H1 (cell line): ENCODE measurements at regions not wholly inside any gene's neighbourhood (a gene's known extent, or its start where the extent isn't known, plus 50 kb on each side); places are given as distances from the start of the nearest gene placed in this dataset.

Experiments used
- CTCF ChIA-PET: fragments of 300-600 bp; sonication (Branson Sonifier 250); formaldehyde crosslinking; loops from one replicate; lab custom pipeline; 2021; ENCODE audit not compliant: partially characterized antibody; lab: Charles Lee
- POLR2A ChIA-PET: fragments of 300-600 bp; sonication (Branson Sonifier 250); formaldehyde crosslinking; loops from one replicate; lab custom pipeline; 2021; ENCODE audit warnings: inconsistent platforms; ENCODE audit not compliant: partially characterized antibody; lab: Charles Lee
- DNase-seq, 2 experiments: peaks; one replicate each; pipeline versions ENCODE4 v3.0.0 to v3.0.0-alpha.2; 2010 to 2022; ENCODE audit warnings: low spot score in 2 of 2, low read depth in 1 of 2, mixed read lengths in 1 of 2
- FAIRE-seq: peaks from 2 replicates; lab custom pipeline; 2011; peaks lifted over from hg19 to GRCh38; lab: Jason Lieb, UNC
- H2AFZ ChIP-seq: 2 replicates; pipeline ENCODE4 v1.8.1; 2012; ENCODE audit warnings: low read length, inconsistent platforms
- H2AK5ac ChIP-seq: 2 replicates; pipeline ENCODE4 v1.6.1; 2013; ENCODE audit warnings: low read depth, low read length
- H2BK120ac ChIP-seq: replicated peaks from 2 replicates; pipeline ENCODE3; 2013; ENCODE audit warnings: low read depth, low read length, inconsistent platforms
- H2BK12ac ChIP-seq: 2 replicates; pipeline ENCODE4 v1.6.1; 2013; ENCODE audit warnings: low read depth, low read length
- H2BK15ac ChIP-seq: 2 replicates; pipeline ENCODE4 v1.6.1; 2013; ENCODE audit warnings: low read length
- H2BK20ac ChIP-seq: 2 replicates; pipeline ENCODE4 v1.6.1; 2013; ENCODE audit warnings: low read length
- H2BK5ac ChIP-seq: 2 replicates; pipeline ENCODE4 v1.6.1; 2013; ENCODE audit warnings: low read depth, low read length
- H3K14ac ChIP-seq: 2 replicates; pipeline ENCODE4 v1.6.1; 2013; ENCODE audit warnings: inconsistent platforms; ENCODE audit not compliant: insufficient read length
- H3K18ac ChIP-seq: 2 replicates; pipeline ENCODE4 v1.6.1; 2013; ENCODE audit warnings: low read length; ENCODE audit errors: extremely low read depth
- H3K23ac ChIP-seq: 2 replicates; pipeline ENCODE4 v1.6.1; 2013; ENCODE audit warnings: inconsistent platforms; ENCODE audit not compliant: insufficient read length
- H3K23me2 ChIP-seq: 2 replicates; pipeline ENCODE4 v1.6.1; 2013; ENCODE audit warnings: low read depth, low read length
- H3K27ac ChIP-seq: 2 replicates; pipeline ENCODE4 v1.6.1; 2011; ENCODE audit warnings: low read depth, low read length, inconsistent platforms
- H3K27me3 ChIP-seq, 4 experiments: replicated peaks in 1 of 4; 1 replicate in 1 of 4; 2 replicates in 3 of 4; pipeline versions ENCODE4 v1.6.1 to v1.8.1; 2011 to 2013; ENCODE audit warnings: low read length in 3 of 4, mild to moderate bottlenecking in 3 of 4, inconsistent platforms in 2 of 4, mixed read lengths in 2 of 4, moderate library complexity in 1 of 4; ENCODE audit not compliant: control insufficient read depth in 3 of 4, insufficient read depth in 3 of 4; ENCODE audit errors: extremely low read depth in 1 of 4
- H3K36me3 ChIP-seq, 4 experiments: 2 replicates each; pipeline versions ENCODE4 v1.6.1 to v1.8.1; 2011 to 2013; ENCODE audit warnings: mild to moderate bottlenecking in 4 of 4, low read length in 3 of 4, moderate library complexity in 2 of 4, control low read depth in 1 of 4, inconsistent platforms in 1 of 4; ENCODE audit not compliant: insufficient read depth in 4 of 4, control insufficient read depth in 2 of 4
- H3K4ac ChIP-seq: replicated peaks from 2 replicates; pipeline ENCODE3; 2013; ENCODE audit warnings: low read length, low read depth, mixed read lengths, inconsistent platforms; ENCODE audit not compliant: insufficient read length
- H3K4me1 ChIP-seq, 4 experiments: replicated peaks in 1 of 4; 1 replicate in 1 of 4; 2 replicates in 3 of 4; pipeline versions ENCODE4 v1.6.1 to v1.8.1; 2011 to 2013; ENCODE audit warnings: low read length in 3 of 4, inconsistent platforms in 2 of 4, mixed read lengths in 1 of 4; ENCODE audit not compliant: insufficient read depth in 4 of 4, control insufficient read depth in 3 of 4
- H3K4me2 ChIP-seq, 2 experiments: 2 replicates each; pipeline versions ENCODE4 v1.6.1 to v1.8.1; 2011 to 2013; ENCODE audit warnings: low read depth in 2 of 2, low read length in 2 of 2, control low read depth in 1 of 2, inconsistent platforms in 1 of 2, mild to moderate bottlenecking in 1 of 2; ENCODE audit not compliant: insufficient read depth in 1 of 2
- H3K4me3 ChIP-seq, 4 experiments: fragments of 200-600, 300-600 bp in 1 of 4; sonication (generic), shearing (Covaris generic), sonication (Bioruptor Twin) in 1 of 4; 2 replicates each; pipeline versions ENCODE4 v1.5.1 to v1.8.1; 2011 to 2016; ENCODE audit warnings: low read length in 4 of 4, low read depth in 3 of 4, control low read depth in 2 of 4, inconsistent platforms in 2 of 4, mild to moderate bottlenecking in 2 of 4, mixed read lengths in 1 of 4, moderate library complexity in 1 of 4; ENCODE audit not compliant: insufficient read depth in 2 of 4; ENCODE audit errors: extremely low read depth in 1 of 4
- H3K56ac ChIP-seq: replicated peaks from 2 replicates; pipeline ENCODE3; 2013; ENCODE audit warnings: low read depth, mild to moderate bottlenecking, mixed read lengths, low read length, inconsistent platforms; ENCODE audit not compliant: insufficient read length
- H3K79me1 ChIP-seq: 2 replicates; pipeline ENCODE4 v1.6.1; 2013; ENCODE audit warnings: low read depth, low read length, control low read depth
- H3K79me2 ChIP-seq, 2 experiments: 2 replicates each; pipeline versions ENCODE4 v1.6.1 to v1.8.1; 2012 to 2013; ENCODE audit warnings: low read length in 2 of 2, mild to moderate bottlenecking in 2 of 2, inconsistent platforms in 1 of 2; ENCODE audit not compliant: insufficient read depth in 2 of 2, control insufficient read depth in 1 of 2
- H3K9ac ChIP-seq, 4 experiments: replicated peaks in 1 of 4; 1 replicate in 1 of 4; 2 replicates in 3 of 4; pipeline versions ENCODE4 v1.6.1 to v1.8.1; 2011 to 2013; ENCODE audit warnings: low read depth in 3 of 4, low read length in 3 of 4, control low read depth in 2 of 4, mild to moderate bottlenecking in 2 of 4, moderate library complexity in 2 of 4, inconsistent platforms in 1 of 4; ENCODE audit errors: extremely low read depth in 1 of 4
- H3K9me3 ChIP-seq, 2 experiments: 2 replicates each; pipeline versions ENCODE4 v1.6.1 to v1.8.1; 2012 to 2013; ENCODE audit warnings: mild to moderate bottlenecking in 2 of 2, moderate library complexity in 2 of 2, control low read depth in 1 of 2, inconsistent platforms in 1 of 2, low read depth in 1 of 2, low read length in 1 of 2, mixed read lengths in 1 of 2; ENCODE audit not compliant: insufficient read depth in 2 of 2
- H4K20me1 ChIP-seq, 2 experiments: replicated peaks in 1 of 2; 2 replicates each; pipeline versions ENCODE3 to v1.8.1; 2011 to 2013; ENCODE audit warnings: inconsistent platforms in 2 of 2, low read length in 2 of 2, mild to moderate bottlenecking in 1 of 2; ENCODE audit not compliant: insufficient read depth in 2 of 2, control insufficient read depth in 1 of 2
- H4K5ac ChIP-seq: 2 replicates; pipeline ENCODE4 v1.6.1; 2013; ENCODE audit warnings: low read length, low read depth, mixed read lengths, inconsistent platforms; ENCODE audit not compliant: insufficient read length
- H4K8ac ChIP-seq: 2 replicates; pipeline ENCODE4 v1.8.0; 2013; ENCODE audit warnings: mild to moderate bottlenecking, moderate library complexity, low read length, inconsistent platforms; ENCODE audit not compliant: insufficient read depth; ENCODE audit errors: extremely low read depth
- H4K91ac ChIP-seq: replicated peaks from 2 replicates; pipeline ENCODE3; 2013; ENCODE audit warnings: low read length, mixed read lengths, inconsistent platforms; ENCODE audit not compliant: insufficient read length
- EGR1 ChIP-seq: IDR thresholded peaks from 2 replicates; pipeline ENCODE4 v1.6.1; 2011; ENCODE audit warnings: low read depth, low read length, borderline replicate concordance
- HDAC6 ChIP-seq: IDR thresholded peaks from one replicate; pipeline ENCODE4 v1.7.1; 2012; ENCODE audit warnings: low read depth, mild to moderate bottlenecking, inconsistent platforms, low read length, moderate library complexity
- JUND ChIP-seq: IDR thresholded peaks from 2 replicates; pipeline ENCODE4 v1.6.1; 2011; ENCODE audit warnings: mild to moderate bottlenecking, improper control_type of control experiment, low read length
- PHF8 ChIP-seq: fragments of 200-600 bp; sonication (generic); conservative IDR thresholded peaks from 2 replicates; pipeline ENCODE4 v1.7.1; 2012; ENCODE audit warnings: low read depth, mild to moderate bottlenecking, inconsistent platforms, low read length, moderate library complexity
- SIRT6 ChIP-seq: IDR thresholded peaks from one replicate; pipeline ENCODE4 v1.7.1; 2012; ENCODE audit warnings: low read length, inconsistent platforms
- WGBS, 2 experiments: shearing (Covaris generic) in 1 of 2; methylation state at CpG; one replicate each; pipeline versions ENCODE4 v1.1.6 to v1.1.7; 2013 to 2015; ENCODE audit warnings: low lambda C conversion rate in 2 of 2, mixed read lengths in 2 of 2, inconsistent platforms in 1 of 2, low coverage in 1 of 2, missing lambda C conversion rate in 1 of 2; ENCODE audit not compliant: insufficient replicate concordance in 2 of 2, insufficient coverage in 1 of 2, insufficient read length in 1 of 2; ENCODE audit errors: extremely low coverage in 1 of 2, missing lambda C conversion rate in 1 of 2; 5-methylcytosine and 5-hydroxymethylcytosine counted together

GRCh38 chr17:12521416-12521815 is 144.3 kb upstream of the MYOCD start:
- no peaks in the 10 kb centered on the region for H3K79me2 ChIP-seq
- H4K91ac ChIP-seq = no peak overlapping the region
- H3K27me3 ChIP-seq = no peaks in the 10 kb centered on the region
- no peaks in the 10 kb centered on the region for H4K20me1 ChIP-seq
- ChIA-PET POLR2A (no interaction called here), CTCF (interaction anchor here (1.0 to 1.5 kb wide), 2 partner anchors 24 to 25 kb away, joined by 4 to 6 read pairs; no protein-coding TSS in a partner anchor)
- H3K27ac ChIP-seq = no peak overlapping the region
- H4K5ac ChIP-seq = no peak overlapping the region
- H3K4ac ChIP-seq = no peak overlapping the region
- no peaks in the 10 kb centered on the region for H3K9me3 ChIP-seq
- no peak overlapping the region for H2AFZ ChIP-seq
- DNase-seq (no peak), FAIRE-seq (no peak)
- no peak overlapping the region for H3K14ac ChIP-seq
- H3K4me1 ChIP-seq = no peaks in the 10 kb centered on the region; a peak in 1 of 7 replicates
- no peak overlapping the region for H3K18ac ChIP-seq
- H2BK20ac ChIP-seq = no peak overlapping the region
- no peaks in the 10 kb centered on the region for H3K23me2 ChIP-seq
- H2AK5ac ChIP-seq = no peak overlapping the region
- H3K36me3 ChIP-seq = no peaks in the 10 kb centered on the region
- H3K4me3 ChIP-seq = no peak overlapping the region
- 88% methylated on average over 7 of the region's 7 CpGs; no CpG with 5 or more reads in 1 of the 2 experiments for WGBS, 2 experiments
- no peak overlapping the region for H4K8ac ChIP-seq
- H2BK120ac ChIP-seq = no peak overlapping the region
- H3K23ac ChIP-seq = no peak overlapping the region
- no peak overlapping the region for H3K4me2 ChIP-seq
- H3K56ac ChIP-seq = no peak overlapping the region
- H2BK15ac ChIP-seq = no peak overlapping the region
- no peak overlapping the region for H2BK5ac ChIP-seq
- no peak overlapping the region for H3K9ac ChIP-seq
- no peak overlapping the region for H2BK12ac ChIP-seq
- no peaks in the 10 kb centered on the region for H3K79me1 ChIP-seq
- no peak for TF ChIP-seq SIRT6
- TF ChIP-seq JUND = no peak
- no peak for TF ChIP-seq HDAC6
- TF ChIP-seq EGR1 = no peak
- TF ChIP-seq PHF8 = no peak
